Hypothalamus (tissue), 51 donors: ENCODE measurements at regions not wholly inside any gene's neighbourhood (a gene's known extent, or its start where the extent isn't known, plus 50 kb on each side); places are given as distances from the start of the nearest gene placed in this dataset.
A peak's percentile ranks its signal among the peaks of the same experiment; 100 is the strongest.

Experiments used
- DNase-seq, 51 donors: peaks; one replicate each; lab custom pipeline; 2025; lab: John Stamatoyannopoulos, UW

GRCh38 chrX:96311366-96311765 lies 373.3 kb upstream of the DIAPH2 start:
- DNase-seq = no peak

DNA sequence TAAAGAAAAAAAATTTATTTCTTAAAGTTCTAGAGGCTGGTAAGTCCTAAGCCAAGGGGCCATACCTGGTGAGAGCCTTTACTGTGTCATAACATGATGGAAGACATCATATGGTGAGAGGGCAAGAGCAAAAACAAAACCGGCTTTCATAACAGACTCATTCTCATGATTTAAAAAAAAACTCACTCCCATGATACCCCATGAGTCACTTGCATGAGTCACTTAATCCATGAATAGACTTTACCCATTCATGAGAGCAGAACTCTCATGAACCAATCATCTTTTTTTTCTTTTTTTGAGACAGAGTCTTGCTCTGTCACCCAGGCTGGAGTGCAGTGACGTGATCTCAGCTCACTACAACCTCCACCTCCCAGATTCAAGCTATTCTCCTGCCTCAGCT lies 369.7 kb upstream of the DIAPH2 start:
- peak in 1 of 51 donors; percentile 0 for DNase-seq

- no peak for DNase-seq
These were observed 322.8 kb upstream of the DIAPH2 start for GRCh38 chrX:96361844-96362243.

- peak in 6 of 51 donors; percentile 0 to 4 (median 0) for DNase-seq
These were observed 312.2 kb upstream of the DIAPH2 start for GRCh38 chrX:96372313-96373046.

DNA sequence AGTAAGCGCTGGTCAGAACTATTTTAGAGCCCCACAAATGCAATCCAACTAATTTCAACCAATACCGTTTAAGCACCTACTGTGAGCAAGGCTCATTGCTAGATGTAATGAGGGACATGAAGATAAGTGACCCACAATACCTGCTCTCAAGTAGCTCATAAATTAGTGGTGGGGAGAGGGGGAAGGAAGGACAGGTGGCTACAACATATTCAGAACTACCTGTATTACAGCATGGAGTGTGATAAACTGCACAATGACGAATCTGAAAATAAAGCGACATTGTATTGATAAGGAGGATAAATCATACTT lies 311.6 kb upstream of the DIAPH2 start:
- DNase-seq = no peak

- no peak for DNase-seq
These were observed 308.4 kb upstream of the DIAPH2 start for GRCh38 chrX:96376266-96376665.

DNA sequence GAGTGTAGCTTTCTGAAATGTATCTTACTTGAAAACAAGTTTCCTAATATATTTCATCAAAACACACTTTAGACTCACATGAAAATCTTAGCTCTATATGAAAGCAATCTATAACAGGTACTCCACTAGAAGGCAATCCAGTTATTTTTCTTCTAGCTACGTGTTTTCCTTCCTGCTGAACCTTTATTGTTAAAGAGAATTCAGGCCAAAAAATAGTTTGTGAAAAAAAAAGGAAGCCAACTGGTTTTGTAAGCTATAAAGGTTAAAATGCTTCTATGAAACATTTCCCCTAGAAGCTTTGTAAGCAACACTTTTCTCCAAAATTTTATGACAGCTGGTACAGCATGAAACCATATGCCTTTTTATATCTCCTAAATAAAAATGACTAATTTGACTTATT lies 304.7 kb upstream of the DIAPH2 start:
- DNase-seq = no peak

DNA sequence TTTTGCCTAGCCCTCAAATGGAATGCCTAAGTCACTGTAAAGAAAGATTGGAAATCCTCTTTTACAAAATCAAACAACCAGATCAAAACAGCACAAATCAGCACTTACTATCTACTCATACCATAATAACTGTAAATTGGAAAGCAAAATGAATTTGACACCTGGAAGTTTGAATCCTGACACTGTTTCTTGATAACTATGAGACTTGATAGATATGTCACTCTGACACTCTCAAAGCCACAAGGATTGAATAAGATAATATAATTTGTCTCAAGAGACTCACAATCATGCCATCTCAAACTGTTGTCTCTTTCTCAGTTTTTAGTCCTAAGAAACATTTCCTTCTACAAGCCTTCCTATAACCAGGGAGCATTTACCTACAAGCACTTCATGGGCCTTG lies 302.6 kb upstream of the DIAPH2 start:
- DNase-seq = no peak

GRCh38 chrX:96383428-96383827 lies 301.2 kb upstream of the DIAPH2 start:
- no peak for DNase-seq

GRCh38 chrX:96386325-96386724 lies 298.3 kb upstream of the DIAPH2 start:
- no peak for DNase-seq

DNA sequence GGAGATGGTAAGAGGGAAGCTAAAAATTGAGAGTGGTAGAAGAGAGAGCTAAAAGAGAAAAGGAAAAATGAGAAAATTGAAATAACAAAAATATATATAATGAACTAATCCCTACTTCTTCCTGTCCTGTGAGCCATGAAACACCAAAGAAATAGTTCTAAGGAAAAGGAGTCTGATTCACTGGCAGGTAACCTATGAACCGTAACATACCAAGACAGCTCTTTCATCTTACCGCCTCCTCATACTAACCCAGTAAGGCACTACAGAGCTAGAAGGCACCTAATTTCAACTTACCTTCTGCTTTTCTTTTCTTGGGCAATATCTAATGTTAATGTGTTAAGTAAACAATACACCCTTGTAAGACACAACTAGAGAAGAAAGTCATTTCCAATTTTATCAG lies 297.7 kb upstream of the DIAPH2 start:
- DNase-seq = no peak

DNA sequence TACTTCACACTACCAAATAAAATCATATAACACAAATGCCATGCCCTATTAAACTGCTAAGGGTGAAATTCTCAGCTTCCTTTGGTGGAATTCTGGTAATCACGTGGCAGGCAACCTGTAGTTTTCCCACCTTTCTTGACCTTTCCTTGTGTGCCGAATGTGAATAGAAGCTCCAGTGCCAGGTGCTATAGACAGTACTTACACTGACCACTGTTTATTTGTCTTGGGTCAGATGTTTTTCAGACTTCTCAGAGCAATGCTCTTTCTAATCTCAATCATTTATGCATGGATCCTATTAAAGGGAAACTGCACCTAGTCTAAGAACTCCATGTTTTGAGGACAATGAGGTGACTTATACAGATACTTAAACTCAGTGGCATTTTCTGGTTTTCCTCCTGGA lies 296.8 kb upstream of the DIAPH2 start:
- no peak for DNase-seq

GRCh38 chrX:96389281-96390047 lies 295.2 kb upstream of the DIAPH2 start:
- DNase-seq = no peak

GRCh38 chrX:96394598-96394997 lies 290.0 kb upstream of the DIAPH2 start:
- DNase-seq = no peak

GRCh38 chrX:96403446-96403845 lies 281.2 kb upstream of the DIAPH2 start:
- no peak for DNase-seq

DNA sequence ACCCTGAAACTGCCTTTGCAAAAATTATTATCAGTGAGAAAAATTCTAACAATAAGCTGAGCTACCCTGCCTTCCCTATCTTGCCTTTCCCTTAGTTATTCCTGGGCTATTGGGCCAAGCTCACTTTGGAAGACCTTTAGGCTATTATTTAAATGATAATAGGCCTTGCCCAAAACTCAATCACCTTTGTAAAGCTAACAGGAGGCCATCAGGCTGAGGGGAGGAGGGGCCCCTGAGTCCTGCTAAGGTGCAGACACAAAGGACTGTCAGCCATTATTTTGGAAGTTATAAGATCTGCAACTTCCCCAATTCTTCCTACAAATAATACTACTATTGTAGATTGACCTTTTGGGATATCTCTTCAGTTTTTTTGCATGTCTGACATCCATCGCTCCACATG lies 278.8 kb upstream of the DIAPH2 start:
- DNase-seq = no peak

- no peak for DNase-seq
These were observed 277.6 kb upstream of the DIAPH2 start for GRCh38 chrX:96407072-96407471.

- DNase-seq = no peak
These were observed 277.1 kb upstream of the DIAPH2 start for GRCh38 chrX:96407501-96407900.

DNA sequence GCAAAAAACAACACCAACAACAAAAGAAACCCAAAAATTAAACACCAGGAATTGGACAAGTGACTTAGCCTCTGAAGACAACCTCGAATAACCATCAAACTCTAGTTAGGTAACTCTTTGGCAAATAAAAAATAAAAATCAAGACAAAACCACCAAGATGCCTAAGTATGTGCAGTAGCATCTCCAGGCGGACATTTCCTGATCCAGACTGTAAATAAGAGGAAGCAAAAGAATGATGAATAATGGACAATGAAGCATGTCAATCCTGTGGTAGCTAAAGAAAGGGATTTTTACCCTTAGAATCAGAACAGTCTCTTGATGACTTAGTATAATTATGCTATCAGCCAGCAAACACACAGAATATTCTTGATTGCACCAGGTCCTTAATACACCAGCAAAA lies 276.7 kb upstream of the DIAPH2 start:
- no peak for DNase-seq

- no peak for DNase-seq
These were observed 273.7 kb upstream of the DIAPH2 start for GRCh38 chrX:96410927-96411326.

- no peak for DNase-seq
These were observed 266.9 kb upstream of the DIAPH2 start for GRCh38 chrX:96417695-96418094.

GRCh38 chrX:96424007-96424406 lies 260.6 kb upstream of the DIAPH2 start:
- no peak for DNase-seq

DNA sequence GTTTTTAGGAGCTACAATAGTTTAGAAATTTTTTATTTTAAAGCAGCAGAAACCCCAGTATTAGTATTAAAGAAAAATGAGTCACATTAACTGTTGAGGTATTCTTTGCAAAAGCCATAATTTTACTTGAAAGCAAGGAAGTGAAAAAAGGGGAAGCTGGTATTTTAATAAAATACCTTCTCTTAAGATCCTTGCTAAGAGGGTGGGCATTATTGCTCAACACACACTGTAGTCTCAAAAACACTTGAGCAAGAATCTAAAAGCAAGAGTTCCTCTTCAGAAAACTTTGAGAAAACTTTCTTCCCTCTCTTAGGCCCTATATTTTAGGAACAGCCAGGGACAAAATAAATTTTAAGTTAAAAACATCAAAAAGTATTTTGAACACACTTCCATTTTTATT lies 259.4 kb upstream of the DIAPH2 start:
- no peak for DNase-seq
